HepG2 (cell line): ENCODE measurements at regions not wholly inside any gene's neighbourhood (a gene's known extent, or its start where the extent isn't known, plus 50 kb on each side); places are given as distances from the start of the nearest gene placed in this dataset.

Experiments used
- ATF2 ChIP-seq: sonication (generic); formaldehyde crosslinking; IDR thresholded peaks from 2 replicates; pipeline ENCODE4 v1.4.0; 2020; ENCODE audit warnings: missing genetic modification reagents
- CREB1 ChIP-seq, 2 experiments: fragments of 450-650 bp in 1 of 2; IDR thresholded peaks; 2 replicates each; pipeline ENCODE4 v1.6.1; 2016 to 2017; ENCODE audit warnings: control low read depth in 1 of 2, mild to moderate bottlenecking in 1 of 2, missing compliant biosample characterization in 1 of 2, missing genetic modification characterization in 1 of 2
- CTCF ChIP-seq: sonication (generic); formaldehyde crosslinking; IDR thresholded peaks from 2 replicates; pipeline ENCODE4 v1.5.0; 2020; ENCODE audit warnings: mild to moderate bottlenecking, missing genetic modification reagents, moderate library complexity
- ETS1 ChIP-seq: sonication (generic); formaldehyde crosslinking; IDR thresholded peaks from 2 replicates; pipeline ENCODE4 v1.4.0; 2020; ENCODE audit warnings: missing genetic modification reagents
- PAF1 ChIP-seq: IDR thresholded peaks from 2 replicates; pipeline ENCODE4 v1.6.1; 2016; ENCODE audit warnings: missing genetic modification reagents, missing compliant biosample characterization
- U2AF2 ChIP-seq: fragments of 200-400 bp; formaldehyde crosslinking; IDR thresholded peaks from 2 replicates; pipeline ENCODE4 v1.6.1; 2017; ENCODE audit warnings: low read depth, mild to moderate bottlenecking, low read length
- ZBTB1 ChIP-seq: sonication (generic); formaldehyde crosslinking; IDR thresholded peaks from 2 replicates; pipeline ENCODE4 v1.4.0; 2020; ENCODE audit warnings: missing genetic modification reagents, borderline replicate concordance
- ZSCAN12 ChIP-seq: sonication (generic); formaldehyde crosslinking; IDR thresholded peaks from 2 replicates; pipeline ENCODE4 v1.9.0; 2021; ENCODE audit warnings: mild to moderate bottlenecking, missing genetic modification reagents

DNA sequence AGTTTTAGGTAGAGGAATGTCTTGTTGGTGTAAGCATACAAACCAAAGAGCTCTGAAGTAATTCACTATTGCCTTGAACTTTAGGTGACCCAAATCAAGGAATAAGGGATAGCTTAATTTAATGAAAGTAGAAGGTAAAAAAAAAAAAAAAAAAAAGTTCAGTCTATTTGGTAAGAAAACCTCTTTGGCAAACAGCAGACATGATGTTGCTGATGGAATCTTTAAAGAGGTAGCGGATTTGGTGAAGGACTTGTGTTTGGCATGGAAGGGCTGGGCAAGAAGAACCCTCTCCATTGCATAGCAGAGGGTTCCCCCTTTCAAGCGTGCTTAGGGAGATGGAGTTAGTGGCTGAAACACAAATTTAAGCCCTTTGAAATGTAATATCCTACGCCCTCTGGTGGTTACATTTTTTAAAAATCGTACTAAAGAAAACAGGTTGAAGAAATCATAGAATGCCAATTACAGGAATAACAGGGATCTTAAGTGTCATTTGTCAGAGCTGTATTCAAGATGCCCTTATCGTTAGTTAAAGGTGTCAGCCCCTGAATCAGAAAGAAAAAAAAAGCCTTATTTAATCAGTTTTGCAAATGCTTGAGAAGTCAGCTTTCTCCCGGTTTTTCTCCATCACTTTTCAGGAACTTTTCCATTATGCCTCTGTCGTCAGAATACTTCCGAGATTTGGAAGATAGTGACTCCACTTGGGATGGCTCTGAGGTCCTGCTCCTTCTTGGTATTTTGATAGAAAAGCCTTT lies 383.1 kb downstream of the KCNJ2 start:
- TF ChIP-seq ATF2 (no peak), PAF1 (CRISPR knock-in tag) (no peak), ZBTB1 (CRISPR knock-in tag) (no peak), U2AF2 (no peak), ZSCAN12 (CRISPR knock-in tag) (no peak), ETS1 (CRISPR knock-in tag) (no peak), CTCF (CRISPR knock-in tag) (peak; percentile 56), CREB1 (IDR thresholded peaks at IDR 0.05) (no peak), CREB1 (CRISPR knock-in tag; IDR thresholded peaks at IDR 0.05) (no peak)
